ACC112 (cell line): ENCODE measurements at regions not wholly inside any gene's neighbourhood (a gene's known extent, or its start where the extent isn't known, plus 50 kb on each side); places are given as distances from the start of the nearest gene placed in this dataset.

Source experiments
- H2AFZ ChIP-seq: fragments of 200-600 bp; sonication (generic); one replicate; pipeline ENCODE4 v1.6.0; 2017; ENCODE audit warnings: antibody characterized with exemption, low read length; ENCODE audit not compliant: unreplicated experiment
- H3K27ac ChIP-seq: fragments of 200-600 bp; sonication (generic); 2 replicates; pipeline ENCODE4 v1.5.1; 2014; ENCODE audit warnings: low read depth, mild to moderate bottlenecking, antibody characterized with exemption, low read length, moderate library complexity
- H3K27me3 ChIP-seq: fragments of 200-600 bp; sonication (generic); 2 replicates; pipeline ENCODE4 v1.6.1; 2014; ENCODE audit warnings: mild to moderate bottlenecking, antibody characterized with exemption, low read length, moderate library complexity, mixed read lengths; ENCODE audit not compliant: insufficient read depth
- H3K36me3 ChIP-seq: fragments of 200-600 bp; sonication (generic); 2 replicates; pipeline ENCODE4 v1.6.1; 2016; ENCODE audit warnings: mild to moderate bottlenecking, antibody characterized with exemption, low read length, moderate library complexity, mixed read lengths; ENCODE audit not compliant: insufficient read depth
- H3K4me1 ChIP-seq: fragments of 200-600 bp; sonication (generic); one replicate; pipeline ENCODE4 v1.6.1; 2016; ENCODE audit warnings: low read length, mixed read lengths; ENCODE audit not compliant: insufficient read depth, unreplicated experiment, control insufficient read depth
- H3K4me3 ChIP-seq: fragments of 200-600 bp; sonication (generic); 2 replicates; pipeline ENCODE4 v1.5.1; 2014; ENCODE audit warnings: mild to moderate bottlenecking, low read depth, low read length
- H3K79me2 ChIP-seq: fragments of 200-600 bp; sonication (generic); one replicate; pipeline ENCODE4 v1.6.0; 2016; ENCODE audit warnings: low read length; ENCODE audit not compliant: control insufficient read depth, unreplicated experiment, insufficient read depth

GRCh38 chr2:5986801-5987787 is 294.9 kb downstream of the SOX11 start:
- Histone ChIP-seq H3K27ac (no peak overlapping the region), H3K4me3 (no peak overlapping the region), H3K36me3 (no peaks in the 10 kb centered on the region), H3K27me3 (no peaks in the 10 kb centered on the region), H2AFZ (no peak overlapping the region), H3K79me2 (no peaks in the 10 kb centered on the region), H3K4me1 (no peaks in the 10 kb centered on the region)

DNA sequence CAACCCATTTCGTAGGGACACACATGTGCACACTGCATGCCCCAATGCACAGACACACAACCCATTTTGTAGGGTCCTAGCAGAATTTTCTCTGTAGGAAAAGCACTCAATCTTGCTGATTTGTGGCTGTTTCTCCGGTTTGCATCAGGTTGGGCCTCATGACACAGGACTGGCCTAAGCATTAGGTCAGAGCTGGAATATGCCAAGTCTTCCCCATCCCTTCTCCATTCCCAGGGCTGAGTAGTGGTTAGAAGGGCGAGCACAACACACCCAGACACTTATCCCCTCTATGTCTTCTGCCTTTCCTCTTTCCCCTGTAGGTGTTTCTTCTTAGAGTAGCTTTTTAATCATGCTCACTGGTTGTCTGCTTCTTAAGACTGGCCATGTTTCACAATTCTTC is 295.9 kb downstream of the SOX11 start:
- H3K36me3 ChIP-seq = no peaks in the 10 kb centered on the region
- no peaks in the 10 kb centered on the region for H3K4me1 ChIP-seq
- no peak overlapping the region for H3K4me3 ChIP-seq
- no peak overlapping the region for H3K27ac ChIP-seq
- no peak overlapping the region for H2AFZ ChIP-seq
- H3K79me2 ChIP-seq = no peaks in the 10 kb centered on the region
- no peaks in the 10 kb centered on the region for H3K27me3 ChIP-seq

DNA sequence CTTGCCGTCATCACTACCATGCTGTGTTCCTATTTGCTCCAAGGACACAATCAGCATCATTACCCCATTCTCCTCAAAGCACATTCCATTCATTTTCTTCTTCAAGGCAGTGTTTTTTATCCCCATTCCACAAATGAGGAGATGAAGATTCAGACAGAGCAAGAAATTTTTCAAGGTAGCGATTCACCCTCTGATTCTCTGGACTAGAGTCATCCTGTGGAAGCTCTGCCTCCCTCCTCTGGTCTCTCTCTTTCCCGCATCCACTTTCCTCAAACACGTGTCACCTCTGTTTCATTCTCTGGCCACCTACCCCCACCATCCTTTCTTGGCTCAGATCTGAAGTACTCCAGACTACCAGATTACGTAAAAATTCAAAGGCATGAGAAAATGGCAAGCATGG is 297.9 kb downstream of the SOX11 start:
- Histone ChIP-seq H3K27ac (no peak overlapping the region), H3K4me1 (no peaks in the 10 kb centered on the region), H3K36me3 (no peaks in the 10 kb centered on the region), H3K27me3 (no peaks in the 10 kb centered on the region), H2AFZ (no peak overlapping the region), H3K79me2 (no peaks in the 10 kb centered on the region), H3K4me3 (no peak overlapping the region)

GRCh38 chr2:5991305-5991968 is 299.3 kb downstream of the SOX11 start:
- H3K27me3 ChIP-seq = no peaks in the 10 kb centered on the region
- no peak overlapping the region for H3K27ac ChIP-seq
- no peak overlapping the region for H3K4me3 ChIP-seq
- no peaks in the 10 kb centered on the region for H3K4me1 ChIP-seq
- H3K36me3 ChIP-seq = no peaks in the 10 kb centered on the region
- H3K79me2 ChIP-seq = no peaks in the 10 kb centered on the region
- no peak overlapping the region for H2AFZ ChIP-seq

- H3K36me3 ChIP-seq = no peaks in the 10 kb centered on the region
- no peak overlapping the region for H3K27ac ChIP-seq
- H3K4me3 ChIP-seq = no peak overlapping the region
Measured at GRCh38 chr2:5995832-5996231, 303.6 kb downstream of the SOX11 start.

GRCh38 chr2:6008186-6008585 is 316.0 kb downstream of the SOX11 start:
- H2AFZ ChIP-seq = no peak overlapping the region
- H3K79me2 ChIP-seq = no peaks in the 10 kb centered on the region
- no peaks in the 10 kb centered on the region for H3K36me3 ChIP-seq
- H3K4me3 ChIP-seq = no peak overlapping the region
- no peak overlapping the region for H3K27ac ChIP-seq
- no peaks in the 10 kb centered on the region for H3K4me1 ChIP-seq
- no peaks in the 10 kb centered on the region for H3K27me3 ChIP-seq

More at GRCh38 chr2:5995832-5996231, 303.6 kb downstream of the SOX11 start:
- no peaks in the 10 kb centered on the region for H3K4me1 ChIP-seq
- no peak overlapping the region for H2AFZ ChIP-seq
- H3K27me3 ChIP-seq = no peaks in the 10 kb centered on the region
- no peaks in the 10 kb centered on the region for H3K79me2 ChIP-seq

DNA sequence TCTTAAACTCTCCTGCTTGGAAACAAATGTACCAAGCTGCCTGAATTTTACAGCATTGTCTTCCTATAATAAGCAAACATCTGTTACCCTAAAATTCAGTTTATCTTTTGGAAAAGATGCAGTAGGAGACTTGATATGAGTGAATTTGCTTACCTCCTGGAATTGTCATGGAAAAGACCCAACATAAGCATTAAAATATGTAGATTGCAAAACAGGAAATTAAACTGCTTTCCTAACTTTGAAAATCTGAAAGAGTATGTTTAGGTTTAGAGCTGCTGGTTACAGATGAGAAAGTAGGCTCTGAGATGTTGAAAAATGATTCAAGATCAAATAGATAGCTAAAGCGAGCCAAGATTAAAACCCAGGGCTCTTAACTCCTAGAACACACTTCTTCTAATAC is 316.5 kb downstream of the SOX11 start:
- Histone ChIP-seq H3K27ac (no peak overlapping the region), H3K79me2 (no peaks in the 10 kb centered on the region), H3K4me1 (no peaks in the 10 kb centered on the region), H3K4me3 (no peak overlapping the region), H3K36me3 (no peaks in the 10 kb centered on the region), H3K27me3 (no peaks in the 10 kb centered on the region), H2AFZ (no peak overlapping the region)

DNA sequence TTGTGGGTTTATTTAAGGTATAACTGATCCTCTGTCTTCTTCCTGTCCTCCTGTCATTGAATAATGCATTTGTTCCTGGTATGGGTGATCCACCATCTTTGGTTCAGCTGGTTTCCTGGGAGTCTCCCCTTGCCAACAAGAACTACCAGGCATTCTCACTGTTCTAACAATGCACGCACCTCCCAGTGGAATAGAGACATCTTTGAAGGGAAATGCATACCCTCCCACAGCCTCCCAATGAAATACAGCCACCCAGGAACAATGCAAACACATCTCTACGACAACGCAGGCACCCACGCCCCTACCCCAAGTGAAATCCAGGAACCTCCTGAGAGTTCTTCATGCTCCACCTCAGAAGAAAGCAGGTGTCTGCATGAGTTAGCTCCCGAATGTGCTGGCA is 318.0 kb downstream of the SOX11 start:
- H2AFZ ChIP-seq = no peak overlapping the region
- H3K79me2 ChIP-seq = no peaks in the 10 kb centered on the region
- no peaks in the 10 kb centered on the region for H3K4me1 ChIP-seq
- H3K36me3 ChIP-seq = no peaks in the 10 kb centered on the region
- H3K27me3 ChIP-seq = no peaks in the 10 kb centered on the region
- no peak overlapping the region for H3K4me3 ChIP-seq
- H3K27ac ChIP-seq = no peak overlapping the region

DNA sequence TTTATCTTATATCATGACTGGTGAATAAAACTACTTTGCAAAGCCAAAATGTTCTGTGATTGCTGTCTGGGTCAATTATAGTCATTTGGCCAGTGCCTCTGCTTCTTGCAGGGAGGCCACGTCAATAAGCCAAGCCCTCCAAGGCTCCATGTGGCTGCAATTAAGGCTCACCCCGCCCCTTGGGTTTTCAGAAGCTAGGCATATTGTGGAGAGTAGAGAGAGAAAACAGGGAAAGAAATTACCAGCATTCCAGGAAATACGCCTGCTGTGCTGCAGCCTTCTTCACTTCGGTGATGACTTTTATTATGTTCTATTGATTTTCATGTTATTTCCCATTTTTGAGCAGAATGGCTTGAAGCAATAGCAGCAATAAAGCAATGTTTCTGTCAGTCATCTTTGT is 319.7 kb downstream of the SOX11 start:
- Histone ChIP-seq H3K27ac (no peak overlapping the region), H3K4me3 (no peak overlapping the region), H2AFZ (no peak overlapping the region), H3K36me3 (no peaks in the 10 kb centered on the region), H3K4me1 (no peaks in the 10 kb centered on the region), H3K27me3 (no peaks in the 10 kb centered on the region), H3K79me2 (no peaks in the 10 kb centered on the region)

GRCh38 chr2:6017736-6018286 is 325.6 kb downstream of the SOX11 start:
- H3K79me2 ChIP-seq = no peaks in the 10 kb centered on the region
- H3K4me1 ChIP-seq = no peaks in the 10 kb centered on the region
- H3K36me3 ChIP-seq = no peaks in the 10 kb centered on the region
- no peaks in the 10 kb centered on the region for H3K27me3 ChIP-seq
- no peak overlapping the region for H3K4me3 ChIP-seq
- no peak overlapping the region for H2AFZ ChIP-seq
- no peak overlapping the region for H3K27ac ChIP-seq
